Thyroid gland (tissue), 4 donors: ENCODE measurements at regions not wholly inside any gene's neighbourhood (a gene's known extent, or its start where the extent isn't known, plus 50 kb on each side); places are given as distances from the start of the nearest gene placed in this dataset.

Experiments used
- POLR2A ChIP-seq, 2 donors: fragments of 450-650 bp; IDR thresholded peaks; one replicate each; pipeline ENCODE4 v1.6.1; 2017; ENCODE audit warnings: antibody characterized with exemption in 2 of 2, mild to moderate bottlenecking in 2 of 2, moderate library complexity in 1 of 2
- TF ChIP-seq, protein P1 (sequence below), 6 experiments: fragments of 200-600 bp in 3 of 6; fragments of 450-650 bp in 3 of 6; sonication (generic) in 3 of 6; IDR thresholded peaks; one replicate each; pipeline ENCODE4 v1.5.1; 2016 to 2019; ENCODE audit warnings: antibody characterized with exemption in 6 of 6, mild to moderate bottlenecking in 2 of 6, inconsistent platforms in 1 of 6, moderate library complexity in 1 of 6

GRCh38 chr19:30733826-30734550, 361.8 kb downstream of the ZNF536 start:
- TF ChIP-seq POLR2A (IDR thresholded peaks at IDR 0.05), result no peak
- TF ChIP-seq, protein P1, sequence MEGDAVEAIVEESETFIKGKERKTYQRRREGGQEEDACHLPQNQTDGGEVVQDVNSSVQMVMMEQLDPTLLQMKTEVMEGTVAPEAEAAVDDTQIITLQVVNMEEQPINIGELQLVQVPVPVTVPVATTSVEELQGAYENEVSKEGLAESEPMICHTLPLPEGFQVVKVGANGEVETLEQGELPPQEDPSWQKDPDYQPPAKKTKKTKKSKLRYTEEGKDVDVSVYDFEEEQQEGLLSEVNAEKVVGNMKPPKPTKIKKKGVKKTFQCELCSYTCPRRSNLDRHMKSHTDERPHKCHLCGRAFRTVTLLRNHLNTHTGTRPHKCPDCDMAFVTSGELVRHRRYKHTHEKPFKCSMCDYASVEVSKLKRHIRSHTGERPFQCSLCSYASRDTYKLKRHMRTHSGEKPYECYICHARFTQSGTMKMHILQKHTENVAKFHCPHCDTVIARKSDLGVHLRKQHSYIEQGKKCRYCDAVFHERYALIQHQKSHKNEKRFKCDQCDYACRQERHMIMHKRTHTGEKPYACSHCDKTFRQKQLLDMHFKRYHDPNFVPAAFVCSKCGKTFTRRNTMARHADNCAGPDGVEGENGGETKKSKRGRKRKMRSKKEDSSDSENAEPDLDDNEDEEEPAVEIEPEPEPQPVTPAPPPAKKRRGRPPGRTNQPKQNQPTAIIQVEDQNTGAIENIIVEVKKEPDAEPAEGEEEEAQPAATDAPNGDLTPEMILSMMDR (IDR thresholded peaks at IDR 0.05), result no peak
